HG03378 (cell line): ENCODE measurements at regions not wholly inside any gene's neighbourhood (a gene's known extent, or its start where the extent isn't known, plus 50 kb on each side); places are given as distances from the start of the nearest gene placed in this dataset.
"Not testable (repeated sequence)": the region's sequence is repeated elsewhere in the genome, so short reads cannot be mapped to it uniquely, and the experiment has no call there.

Source experiments
- ATAC-seq: cut with Tn5 transposase; IDR thresholded peaks from one replicate; pipeline ENCODE4 v1.9.1; 2021; ENCODE audit warnings: mild to moderate bottlenecking, moderate library complexity; ENCODE audit not compliant: unreplicated experiment

DNA sequence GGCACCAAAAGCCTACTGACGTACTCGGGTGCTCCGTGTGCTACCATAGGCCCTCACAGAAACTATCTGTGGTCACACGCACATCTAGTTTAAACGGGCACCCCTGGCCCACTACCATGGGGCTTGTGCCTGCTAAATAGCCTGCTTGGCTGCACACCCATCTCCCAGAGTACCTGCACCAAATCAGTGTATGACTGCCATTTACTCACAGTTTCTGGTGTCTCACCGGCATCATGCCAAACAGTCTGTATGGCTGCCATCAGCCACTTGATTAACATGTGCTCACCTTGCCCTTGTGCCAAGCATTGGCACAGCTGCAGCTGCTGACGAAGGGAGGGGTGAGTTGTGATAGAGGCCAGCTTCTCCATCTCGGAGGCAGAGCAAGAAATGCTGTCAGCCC lies 232.7 kb downstream of the IGSF11 start:
- no peak for ATAC-seq

DNA sequence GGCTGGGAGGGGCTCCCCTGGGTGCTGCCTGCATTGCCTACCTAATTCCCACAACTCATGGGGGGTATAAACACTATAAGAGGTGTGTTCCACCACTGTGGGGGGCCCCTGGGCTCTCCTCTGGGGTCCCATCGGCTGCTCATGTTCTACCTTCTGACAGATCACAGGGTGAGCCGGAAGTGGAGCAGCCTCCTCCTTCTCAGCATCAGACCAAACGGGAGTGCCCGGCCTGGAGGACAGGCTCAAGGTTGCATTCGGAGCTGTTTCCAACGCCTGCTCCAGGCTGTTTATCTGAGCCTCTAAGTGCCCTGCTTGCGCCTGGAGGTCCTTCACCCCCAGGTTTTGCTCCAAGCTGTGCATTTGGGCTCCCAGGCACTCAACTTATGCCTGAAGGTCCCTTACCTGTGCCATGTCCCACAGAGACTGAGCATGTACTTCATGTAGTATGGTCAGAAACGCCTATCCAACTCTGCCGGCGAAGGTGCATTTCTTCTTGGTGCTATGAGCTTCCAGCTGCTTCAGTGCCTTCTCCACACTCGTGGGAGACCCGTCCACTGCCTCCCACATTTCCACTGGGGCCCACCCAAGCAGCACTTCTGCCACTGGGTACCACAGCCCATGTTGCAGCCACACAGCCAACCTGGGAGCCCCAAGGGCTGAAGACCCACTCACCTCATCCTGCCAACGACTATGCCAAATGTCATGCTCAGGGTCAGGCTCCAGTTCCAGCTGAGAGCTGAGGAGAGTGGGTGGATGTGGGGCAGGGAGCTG lies 232.1 kb downstream of the IGSF11 start:
- ATAC-seq, result no peak

GRCh38 chr3:118803096-118803476 lies 231.6 kb downstream of the IGSF11 start:
- ATAC-seq, result no peak

DNA sequence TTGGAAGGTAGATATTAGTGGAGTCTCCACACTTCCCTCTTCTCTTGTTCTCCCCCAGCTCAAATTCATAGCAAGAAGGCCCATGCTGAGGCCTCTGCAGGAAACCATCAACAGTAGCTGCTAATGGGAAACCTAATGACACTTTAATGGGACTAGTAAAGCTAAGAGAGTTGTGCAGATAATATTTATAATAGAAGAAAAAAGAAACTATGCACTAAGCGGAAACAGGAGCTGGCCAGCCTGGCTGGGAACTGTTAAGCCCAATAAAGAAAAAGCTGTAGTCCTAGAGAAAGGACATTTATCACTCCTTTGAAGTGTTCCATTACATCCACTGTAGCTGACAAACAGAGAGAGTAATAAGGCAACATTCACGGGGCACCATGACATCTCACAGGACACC lies 229.6 kb downstream of the IGSF11 start:
- no peak for ATAC-seq

- ATAC-seq, result no peak
These were observed 228.2 kb downstream of the IGSF11 start for GRCh38 chr3:118806423-118806822.

DNA sequence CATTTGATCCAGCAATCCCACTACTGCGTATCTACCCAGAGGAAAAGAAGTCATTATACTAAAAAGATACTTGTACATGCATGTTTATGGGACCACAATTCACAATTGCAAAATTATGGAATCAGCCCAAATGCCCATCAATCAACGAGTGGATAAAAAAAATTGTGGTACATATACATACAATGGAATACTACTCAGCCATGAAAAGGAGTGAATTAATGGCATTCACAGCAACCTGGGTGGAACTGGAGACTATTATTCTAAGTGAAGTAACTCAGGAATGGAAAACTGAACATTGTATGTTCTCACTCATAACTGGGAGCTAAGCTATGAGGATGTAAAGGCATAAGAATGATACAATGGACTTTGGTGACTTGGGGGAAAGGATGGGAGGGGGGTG lies 227.3 kb downstream of the IGSF11 start:
- not testable (repeated sequence) for ATAC-seq

GRCh38 chr3:118808723-118809122 lies 225.9 kb downstream of the IGSF11 start:
- no peak for ATAC-seq

DNA sequence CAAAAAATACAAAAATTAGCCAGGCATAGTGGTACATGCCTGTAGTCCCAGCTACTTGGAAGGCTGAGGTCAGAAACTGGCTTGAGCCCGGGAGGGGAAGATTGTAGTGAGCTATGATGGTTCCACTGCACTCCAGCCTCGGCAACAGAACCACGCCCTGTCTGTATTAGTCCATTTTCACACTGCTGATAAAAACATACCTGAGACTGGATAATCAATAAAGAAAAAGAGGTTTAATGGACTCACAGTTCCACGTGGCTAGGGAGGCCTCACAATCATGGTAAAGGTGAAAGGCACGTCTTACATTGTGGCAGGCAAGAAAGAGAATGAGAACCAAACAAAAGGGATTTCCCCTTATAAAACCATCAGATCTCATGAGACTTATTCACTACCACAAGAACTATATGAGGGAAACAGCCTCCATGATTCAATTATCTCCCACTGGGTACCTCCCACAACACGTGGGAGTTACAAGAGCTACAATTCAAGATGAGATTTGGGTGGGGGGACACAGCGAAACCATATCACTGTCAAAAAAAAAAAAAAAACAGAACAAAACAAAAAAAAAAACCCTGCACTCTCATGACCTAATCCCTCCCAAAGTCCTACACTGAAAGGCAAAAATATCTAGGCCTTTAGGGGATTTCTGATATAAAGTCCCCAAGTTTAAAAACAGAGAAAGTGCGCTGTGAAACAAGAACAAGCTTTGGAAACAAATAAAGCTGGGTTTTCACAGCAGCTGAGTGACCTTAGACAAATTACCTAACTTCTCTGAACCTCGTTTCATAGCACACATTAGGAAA lies 224.7 kb downstream of the IGSF11 start:
- ATAC-seq, result peak; percentile 38

DNA sequence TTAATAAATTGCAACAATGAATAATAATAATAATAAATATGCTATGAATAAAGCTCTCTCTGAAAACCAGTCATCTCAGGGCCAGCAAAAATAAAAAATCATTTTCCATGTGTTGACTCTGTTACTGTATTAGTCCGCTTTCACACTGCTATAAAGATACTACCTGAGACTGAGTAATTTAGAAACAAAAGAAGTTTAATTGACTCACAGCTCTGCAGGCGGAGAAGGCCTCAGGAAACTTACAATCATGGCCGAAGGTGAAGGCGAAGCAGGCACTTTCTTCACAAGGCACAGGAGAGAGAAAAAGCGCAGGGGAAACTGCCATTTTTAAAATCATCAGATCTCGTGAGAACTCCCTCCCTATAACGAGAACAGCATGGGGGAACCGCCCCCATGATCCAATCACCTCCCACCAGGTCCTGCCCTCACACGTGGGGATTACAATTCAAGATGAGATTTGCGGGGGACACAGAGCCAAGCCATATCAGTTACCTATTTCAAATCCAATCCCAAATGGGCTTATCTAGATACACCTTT lies 224.1 kb downstream of the IGSF11 start:
- ATAC-seq, result peak; percentile 10

DNA sequence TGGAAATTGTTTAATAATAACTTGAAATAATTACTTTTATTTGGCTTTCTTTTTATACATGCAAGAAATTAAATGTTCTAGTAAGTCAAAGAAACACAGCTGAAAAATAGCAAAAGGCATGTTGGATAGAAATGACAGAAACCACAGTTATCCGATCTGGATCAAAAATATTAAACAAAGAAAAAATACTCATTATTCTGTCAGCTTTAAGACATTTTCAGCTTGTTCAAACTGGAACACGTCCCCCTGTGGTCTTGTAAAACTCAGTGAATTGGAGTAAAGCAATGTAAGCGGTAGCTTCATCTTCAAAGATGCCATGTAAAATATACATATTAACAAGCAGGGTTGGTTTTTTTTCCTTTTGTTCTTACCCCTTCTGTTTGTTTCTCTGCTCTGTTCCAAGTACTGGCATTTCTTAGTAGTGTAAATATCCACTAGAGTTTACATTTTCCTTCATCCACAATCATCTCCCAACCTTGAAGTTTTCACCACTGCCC lies 223.4 kb downstream of the IGSF11 start:
- no peak for ATAC-seq

- peak; percentile 34 for ATAC-seq
These were observed 221.2 kb downstream of the IGSF11 start for GRCh38 chr3:118813472-118813871.

DNA sequence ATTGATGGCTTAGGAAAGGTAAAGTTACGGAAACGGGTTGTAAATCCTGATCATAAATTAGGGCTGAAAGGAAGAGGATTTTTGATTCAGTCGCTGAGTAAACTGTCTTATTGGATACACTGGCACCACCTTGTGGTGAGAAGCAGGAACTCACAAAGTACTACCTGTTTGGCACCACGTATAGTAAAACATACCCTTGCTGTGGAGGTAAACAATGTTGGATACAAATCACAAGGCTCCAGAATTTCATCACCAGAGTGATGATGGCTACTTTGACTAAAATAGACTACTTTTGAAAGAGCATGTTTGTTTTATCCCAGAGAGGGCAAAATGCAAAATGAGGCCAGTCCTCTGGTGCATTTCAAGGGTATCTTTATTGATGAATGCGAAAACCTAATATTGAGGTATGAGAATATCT lies 216.9 kb downstream of the IGSF11 start:
- ATAC-seq, result peak; percentile 81

DNA sequence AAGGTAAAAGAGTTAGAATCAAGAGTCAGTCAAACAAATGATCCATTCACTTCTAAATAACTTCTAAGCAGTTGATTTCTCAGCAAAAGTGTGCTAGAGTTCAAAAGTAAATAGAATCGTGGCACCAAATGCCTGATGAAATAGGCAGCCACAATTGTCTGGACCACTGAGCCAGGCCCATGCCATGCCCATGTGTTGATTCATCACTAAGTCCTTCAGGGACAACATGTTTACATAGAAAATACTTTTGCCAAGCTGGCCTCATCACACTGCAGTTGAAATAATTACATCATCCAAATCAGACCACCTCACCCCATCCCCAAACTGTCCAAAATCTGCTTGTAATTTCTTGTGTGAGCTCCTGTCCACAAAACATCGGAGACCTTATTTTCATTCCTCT lies 216.3 kb downstream of the IGSF11 start:
- no peak for ATAC-seq

DNA sequence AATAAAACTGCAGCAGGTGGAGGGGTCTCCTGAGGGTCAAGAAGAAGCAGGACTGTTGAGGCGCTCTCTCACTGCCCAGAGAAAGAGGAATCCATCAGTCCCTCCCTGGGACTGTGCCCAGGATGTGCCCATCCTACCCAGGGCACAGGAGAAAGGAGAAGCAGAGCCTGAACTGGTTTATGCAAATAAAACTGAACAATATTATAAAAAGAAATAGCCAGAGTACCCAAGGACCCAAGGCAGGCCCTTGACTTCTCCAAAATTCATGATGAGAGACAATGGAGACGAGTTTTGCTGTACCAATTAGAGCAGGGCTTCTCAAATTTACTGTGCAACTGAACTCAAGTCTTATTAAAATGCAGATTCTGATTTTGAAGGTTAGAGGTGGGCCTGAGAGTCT lies 211.0 kb downstream of the IGSF11 start:
- no peak for ATAC-seq

DNA sequence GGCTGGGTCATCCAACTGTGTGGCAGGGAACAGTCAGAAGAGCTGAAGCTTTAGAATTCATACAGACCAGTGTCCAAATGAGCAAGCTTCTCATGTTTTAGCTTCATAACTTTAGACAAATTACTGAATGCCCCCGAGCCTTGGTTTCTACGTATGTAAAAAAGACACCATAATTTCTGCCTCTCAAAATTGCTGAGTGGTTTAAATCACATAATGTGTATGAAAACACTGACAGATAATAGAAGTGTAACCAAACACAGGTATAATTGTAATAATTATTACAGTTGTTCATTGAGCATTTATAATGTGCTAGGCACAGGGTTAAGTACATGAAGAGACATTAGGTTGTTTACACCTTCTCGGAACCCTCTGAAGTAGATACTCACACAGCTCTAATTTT lies 207.2 kb downstream of the IGSF11 start:
- ATAC-seq, result no peak

DNA sequence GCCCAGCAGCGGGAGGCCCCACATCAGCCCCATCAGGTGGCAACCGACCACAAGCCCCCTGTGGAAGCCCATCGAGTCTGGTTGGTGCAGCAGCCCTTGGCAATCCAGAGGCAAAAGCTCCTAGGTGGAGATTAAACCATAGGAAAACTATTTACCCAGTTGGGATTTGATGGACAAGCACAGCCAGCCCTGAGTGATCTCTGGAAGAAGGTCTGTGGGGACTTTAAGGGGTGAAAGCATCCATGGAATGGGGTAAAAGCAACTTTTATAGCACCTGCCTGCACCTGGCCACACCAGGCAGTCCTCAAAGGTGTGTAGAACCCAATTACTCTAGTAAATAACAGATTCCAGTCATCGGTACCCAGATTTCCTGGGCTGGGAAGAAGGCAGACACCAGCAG lies 206.3 kb downstream of the IGSF11 start:
- ATAC-seq, result no peak

DNA sequence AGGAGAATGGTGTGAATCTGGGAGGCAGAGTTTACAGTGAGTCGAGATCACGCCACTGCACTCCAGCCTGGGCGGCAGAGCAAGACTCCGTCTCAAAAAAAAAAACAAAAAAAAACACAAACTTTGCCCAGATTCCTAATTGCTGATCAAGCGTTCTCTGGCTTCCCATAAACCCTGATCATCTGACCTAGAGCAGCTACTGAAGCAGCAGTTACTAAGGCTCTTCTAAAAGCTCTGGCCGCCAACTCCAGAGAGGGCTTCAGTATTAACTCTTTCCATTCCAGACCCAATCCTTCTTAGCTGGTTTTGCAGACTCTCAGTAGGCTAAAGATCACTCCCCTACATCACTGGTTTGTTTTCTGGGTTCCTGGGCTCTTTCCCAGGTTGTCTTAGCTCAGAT lies 201.6 kb downstream of the IGSF11 start:
- ATAC-seq, result no peak

DNA sequence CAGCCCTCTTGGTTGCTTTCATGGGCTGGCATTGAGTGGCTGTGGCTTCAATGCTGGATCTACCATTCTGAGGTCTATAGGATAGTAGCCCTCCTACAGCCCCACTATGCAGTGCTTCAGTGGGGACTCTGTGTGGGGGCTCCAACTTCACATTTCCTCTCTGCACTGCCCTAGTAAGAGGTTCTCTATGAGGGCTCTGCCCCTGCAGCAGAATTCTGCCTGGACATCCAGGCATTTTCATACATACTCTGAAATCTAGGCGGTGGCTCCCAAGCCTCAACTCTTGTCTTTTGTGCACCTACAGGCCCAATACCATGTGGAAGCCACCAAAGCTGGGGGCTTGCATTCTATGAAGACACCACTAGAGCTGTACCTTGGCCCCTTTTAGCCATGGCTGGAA lies 195.8 kb downstream of the IGSF11 start:
- no peak for ATAC-seq

GRCh38 chr3:118842147-118842863 lies 192.3 kb downstream of the IGSF11 start:
- ATAC-seq, result peak; percentile 55

DNA sequence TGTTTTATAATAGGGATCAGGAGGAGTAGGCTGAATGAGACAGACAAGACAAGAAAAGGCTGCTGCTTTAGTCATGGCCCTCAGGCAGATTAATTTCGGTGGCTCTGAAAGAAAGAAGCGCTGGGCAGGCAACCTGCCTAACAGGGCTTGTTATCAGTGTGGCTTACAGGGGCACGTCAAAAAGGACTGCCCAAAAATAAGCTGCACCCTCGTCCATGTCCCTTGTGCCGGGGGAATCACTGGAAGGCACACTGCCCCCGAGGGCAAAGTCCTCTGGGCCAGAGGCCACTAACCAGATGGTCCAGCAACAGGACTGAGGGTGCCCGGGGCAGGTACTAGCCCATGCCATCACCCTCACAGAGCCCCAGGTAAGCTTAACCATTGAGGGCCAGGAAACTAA lies 188.5 kb downstream of the IGSF11 start:
- ATAC-seq, result no peak
